IPS-20b (cell line): ENCODE measurements at regions not wholly inside any gene's neighbourhood (a gene's known extent, or its start where the extent isn't known, plus 50 kb on each side); places are given as distances from the start of the nearest gene placed in this dataset.
"Not testable (repeated sequence)": the region's sequence is repeated elsewhere in the genome, so short reads cannot be mapped to it uniquely, and the experiment has no call there.

Experiments used
- H3K27ac ChIP-seq: one replicate; pipeline ENCODE4 v1.5.1; 2013; ENCODE audit warnings: low read length
- H3K27me3 ChIP-seq: 2 replicates; pipeline ENCODE4 v1.6.1; 2013; ENCODE audit warnings: mild to moderate bottlenecking, low read length, inconsistent platforms; ENCODE audit not compliant: insufficient read depth
- H3K36me3 ChIP-seq: 2 replicates; pipeline ENCODE4 v1.6.1; 2013; ENCODE audit warnings: low read depth, mild to moderate bottlenecking, inconsistent platforms, low read length, moderate library complexity; ENCODE audit not compliant: insufficient read depth
- H3K4me1 ChIP-seq: 2 replicates; pipeline ENCODE4 v1.6.1; 2013; ENCODE audit warnings: mild to moderate bottlenecking, control low read depth, inconsistent platforms, low read length, moderate library complexity; ENCODE audit not compliant: insufficient read depth
- H3K4me3 ChIP-seq: 2 replicates; pipeline ENCODE4 v1.5.1; 2013; ENCODE audit warnings: mild to moderate bottlenecking, low read length, inconsistent platforms
- H3K9ac ChIP-seq: 2 replicates; pipeline ENCODE4 v1.6.1; 2013; ENCODE audit warnings: low read depth, mild to moderate bottlenecking, inconsistent platforms, low read length, moderate library complexity
- H3K9me3 ChIP-seq: 2 replicates; pipeline ENCODE4 v1.6.1; 2013; ENCODE audit warnings: mild to moderate bottlenecking, low read depth, low read length, inconsistent platforms; ENCODE audit not compliant: insufficient read depth

DNA sequence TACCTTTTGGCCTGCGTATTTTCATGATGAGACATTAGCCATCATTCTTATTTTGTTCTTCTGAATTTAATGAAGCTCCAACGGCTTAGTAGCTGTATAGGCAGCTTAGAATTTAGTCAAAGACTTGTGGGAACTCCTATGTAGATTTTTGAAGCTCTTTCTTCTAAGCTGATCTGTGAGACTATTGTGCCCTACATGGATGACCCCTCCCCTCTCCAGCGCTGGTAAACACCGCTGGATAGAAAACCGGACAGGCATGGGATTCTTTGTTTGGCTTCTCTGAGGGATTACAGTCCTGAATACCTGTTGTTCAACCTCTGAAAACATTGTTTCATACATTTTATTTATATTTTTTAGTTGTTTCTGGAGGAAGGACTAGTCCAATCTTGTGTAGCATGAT lies 1353.4 kb downstream of the GRIK2 start:
- H3K27ac ChIP-seq = no peak overlapping the region
- no peak overlapping the region for H3K9ac ChIP-seq
- H3K4me3 ChIP-seq = no peak overlapping the region
- H3K9me3 ChIP-seq = no peaks in the 10 kb centered on the region
- H3K4me1 ChIP-seq = peaks cover 14% of the 10 kb centered on the region
- no peaks in the 10 kb centered on the region for H3K36me3 ChIP-seq
- H3K27me3 ChIP-seq = no peaks in the 10 kb centered on the region

DNA sequence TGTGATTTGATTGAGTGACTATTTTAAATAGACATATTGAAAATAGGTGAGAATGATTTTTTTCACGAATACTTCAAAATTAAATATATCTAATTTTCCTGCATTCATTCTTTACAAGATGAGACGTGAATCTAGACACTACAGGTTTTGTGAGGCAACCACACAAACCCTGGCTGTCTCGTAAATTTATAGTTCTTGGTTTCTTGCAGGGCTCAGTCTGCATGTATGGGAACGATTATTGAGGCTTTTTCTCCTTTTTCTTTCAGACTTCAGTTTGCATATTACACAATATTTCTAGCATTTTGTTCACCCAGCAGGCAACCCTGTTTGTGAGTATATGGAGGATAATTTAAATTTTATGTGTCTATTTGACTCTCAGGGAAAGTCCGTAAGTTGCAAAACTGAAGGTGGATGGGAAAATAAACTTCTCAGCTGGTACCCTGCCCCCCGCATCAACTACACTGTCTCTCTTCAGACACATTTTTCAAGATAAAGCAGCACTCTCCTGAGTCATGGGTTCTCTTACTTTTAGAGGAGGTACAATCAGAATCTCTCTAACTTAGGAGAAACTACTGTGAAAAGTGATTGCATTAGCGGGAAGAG lies 1349.3 kb downstream of the GRIK2 start:
- no peaks in the 10 kb centered on the region for H3K27me3 ChIP-seq
- no peaks in the 10 kb centered on the region for H3K36me3 ChIP-seq
- no peak overlapping the region for H3K4me3 ChIP-seq
- H3K9ac ChIP-seq = no peak overlapping the region; the same call in 1 of the 2 replicates
- no peak overlapping the region for H3K27ac ChIP-seq
- H3K9me3 ChIP-seq = no peaks in the 10 kb centered on the region
- H3K4me1 ChIP-seq = peaks cover 19% of the 10 kb centered on the region

DNA sequence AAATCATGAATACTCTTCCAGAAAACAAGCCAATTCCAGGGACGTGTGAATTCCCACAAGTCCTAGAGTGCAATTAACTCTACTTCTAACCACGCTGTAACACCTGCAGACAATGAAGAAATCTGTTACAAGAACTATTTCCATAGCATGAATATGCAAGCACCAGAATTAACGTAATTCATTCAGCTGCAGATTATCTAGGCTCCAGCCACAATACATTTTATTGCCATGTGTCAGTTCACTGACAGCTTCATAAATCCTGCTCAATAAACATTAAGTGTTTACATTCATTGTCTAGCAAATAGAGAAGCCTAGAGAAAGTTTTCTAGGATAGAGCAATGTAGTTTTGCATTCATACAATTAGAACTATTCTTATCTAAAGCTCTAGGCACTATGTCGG lies 1348.5 kb downstream of the GRIK2 start:
- H3K36me3 ChIP-seq = no peaks in the 10 kb centered on the region
- H3K9me3 ChIP-seq = no peaks in the 10 kb centered on the region
- peaks cover 19% of the 10 kb centered on the region for H3K4me1 ChIP-seq
- H3K4me3 ChIP-seq = no peak overlapping the region
- no peak overlapping the region for H3K27ac ChIP-seq
- no peak overlapping the region for H3K9ac ChIP-seq
- no peaks in the 10 kb centered on the region for H3K27me3 ChIP-seq

DNA sequence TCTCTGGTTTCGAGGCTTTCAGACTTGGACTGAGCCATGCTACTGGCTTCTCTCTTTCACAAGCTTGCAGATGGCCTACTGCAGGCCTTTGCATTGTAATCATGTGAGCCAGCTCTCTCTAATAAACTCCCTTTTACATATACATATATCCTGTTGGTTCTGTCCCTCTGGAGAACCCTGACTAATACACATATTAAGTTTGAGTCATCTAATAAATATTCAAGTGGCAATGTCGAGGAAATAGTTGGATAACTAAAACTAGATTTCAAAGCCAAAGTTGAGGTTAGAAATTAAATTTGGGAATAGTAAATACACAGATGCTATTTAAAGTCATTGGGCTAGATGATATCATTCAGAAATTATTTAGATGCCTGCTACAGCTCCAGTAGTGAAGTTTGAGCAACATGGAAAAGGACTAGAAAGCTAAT lies 1343.4 kb downstream of the GRIK2 start:
- no peak overlapping the region for H3K9ac ChIP-seq
- no peak overlapping the region for H3K4me3 ChIP-seq
- H3K4me1 ChIP-seq = peaks cover 5% of the 10 kb centered on the region
- H3K9me3 ChIP-seq = no peaks in the 10 kb centered on the region
- no peaks in the 10 kb centered on the region for H3K36me3 ChIP-seq
- no peaks in the 10 kb centered on the region for H3K27me3 ChIP-seq
- H3K27ac ChIP-seq = no peak overlapping the region

DNA sequence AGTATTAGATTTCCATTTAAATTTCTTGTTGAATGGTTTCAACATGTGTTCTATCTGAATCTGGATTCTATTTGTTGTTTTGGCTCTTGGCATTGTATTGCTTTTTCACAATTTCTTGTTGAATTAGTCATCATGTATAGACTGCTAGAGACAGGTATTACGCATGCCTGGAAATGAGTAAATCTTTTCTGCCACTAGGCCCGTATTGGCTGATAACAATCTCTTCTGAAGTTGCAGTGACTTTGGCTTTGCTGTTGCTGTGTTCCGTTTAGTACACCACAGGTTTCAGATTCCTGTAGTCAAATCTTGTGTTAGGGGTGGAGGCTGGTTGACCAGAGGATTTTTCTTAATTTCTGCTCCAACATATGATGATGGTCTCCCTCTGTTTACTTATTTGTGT lies 1339.4 kb downstream of the GRIK2 start:
- Histone ChIP-seq H3K27me3 (no peaks in the 10 kb centered on the region), H3K36me3 (no peaks in the 10 kb centered on the region), H3K4me3 (no peak overlapping the region), H3K4me1 (no peaks in the 10 kb centered on the region; the same call in 1 of the 2 replicates), H3K27ac (no peak overlapping the region), H3K9ac (no peak overlapping the region), H3K9me3 (no peaks in the 10 kb centered on the region)

DNA sequence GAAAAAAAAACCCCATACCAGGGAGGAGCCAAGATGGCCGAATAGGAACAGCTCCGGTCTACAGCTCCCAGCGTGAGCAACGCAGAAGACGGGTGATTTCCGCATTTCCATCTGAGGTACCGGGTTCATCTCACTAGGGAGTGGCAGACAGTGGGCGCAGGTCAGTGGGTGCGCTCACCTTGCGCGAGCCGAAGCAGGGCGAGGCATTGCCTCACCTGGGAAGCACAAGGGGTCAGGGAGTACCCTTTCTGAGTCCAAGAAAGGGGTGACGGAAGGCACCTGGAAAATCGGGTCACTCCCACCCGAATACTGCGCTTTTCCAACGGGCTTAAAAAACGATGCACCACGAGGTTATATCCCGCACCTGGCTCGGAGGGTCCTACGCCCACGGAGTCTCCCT lies 1328.6 kb downstream of the GRIK2 start:
- not testable (repeated sequence) for H3K9me3 ChIP-seq, H3K4me1 ChIP-seq, H3K36me3 ChIP-seq, H3K27me3 ChIP-seq, H3K27ac ChIP-seq, H3K9ac ChIP-seq, H3K4me3 ChIP-seq

DNA sequence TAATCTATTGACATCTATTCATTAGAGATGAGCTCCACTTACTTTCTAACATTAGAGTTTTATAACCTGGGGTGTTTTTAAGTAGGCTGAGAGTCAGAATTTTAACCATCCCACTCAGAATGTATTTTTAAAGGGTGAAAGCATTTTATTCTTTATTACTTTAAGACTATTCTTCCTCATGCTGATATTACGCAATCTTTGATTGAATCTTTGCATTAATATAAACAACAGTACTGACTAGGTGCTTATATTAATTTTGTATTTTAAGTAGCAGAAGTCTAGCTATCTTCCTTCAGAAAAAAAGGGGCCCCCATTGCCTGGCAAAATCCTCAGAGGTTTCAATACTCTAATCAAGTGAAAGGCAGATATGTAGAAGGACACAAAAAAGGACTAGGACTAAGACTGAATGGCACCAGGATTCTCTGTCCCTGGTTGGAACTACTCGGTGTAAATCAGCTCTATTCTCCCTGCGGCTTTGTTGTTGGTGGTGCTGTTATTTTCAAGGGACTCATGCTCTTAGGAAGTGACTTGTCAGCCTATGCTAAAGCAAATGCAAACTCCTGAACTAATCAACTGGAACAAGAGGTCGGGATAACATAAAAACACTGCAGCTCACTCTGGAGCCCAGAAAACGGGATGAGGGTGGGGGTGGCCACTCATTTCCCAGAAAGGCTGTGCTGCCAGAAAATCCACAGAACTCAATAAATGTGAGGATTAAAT lies 1324.4 kb downstream of the GRIK2 start:
- Histone ChIP-seq H3K4me3 (no peak overlapping the region), H3K36me3 (no peaks in the 10 kb centered on the region), H3K4me1 (0 out of 2 replicates have a peak, but pooled peaks cover 4% of the 10 kb centered on the region), H3K27ac (no peak overlapping the region), H3K9ac (no peak overlapping the region), H3K27me3 (no peaks in the 10 kb centered on the region), H3K9me3 (no peaks in the 10 kb centered on the region)

DNA sequence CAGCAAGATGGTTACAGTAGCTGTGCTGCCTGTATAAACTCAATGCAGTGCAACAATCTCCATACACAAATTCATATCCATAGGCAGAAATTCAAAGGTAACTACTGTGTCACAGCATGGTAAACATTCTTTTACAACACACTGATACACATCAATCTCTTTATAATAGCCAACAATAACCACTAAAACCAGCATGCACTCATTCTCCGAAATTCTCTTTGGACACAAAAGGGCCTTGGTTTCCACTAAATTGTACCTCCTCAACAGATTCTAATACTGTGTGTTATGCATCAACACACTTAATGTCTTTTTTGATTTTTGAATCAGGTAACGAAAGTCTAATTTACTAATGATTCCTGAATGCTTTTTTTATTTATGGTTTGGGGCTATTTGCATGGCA lies 1323.7 kb downstream of the GRIK2 start:
- Histone ChIP-seq H3K9me3 (no peaks in the 10 kb centered on the region), H3K27ac (no peak overlapping the region), H3K36me3 (no peaks in the 10 kb centered on the region)

DNA sequence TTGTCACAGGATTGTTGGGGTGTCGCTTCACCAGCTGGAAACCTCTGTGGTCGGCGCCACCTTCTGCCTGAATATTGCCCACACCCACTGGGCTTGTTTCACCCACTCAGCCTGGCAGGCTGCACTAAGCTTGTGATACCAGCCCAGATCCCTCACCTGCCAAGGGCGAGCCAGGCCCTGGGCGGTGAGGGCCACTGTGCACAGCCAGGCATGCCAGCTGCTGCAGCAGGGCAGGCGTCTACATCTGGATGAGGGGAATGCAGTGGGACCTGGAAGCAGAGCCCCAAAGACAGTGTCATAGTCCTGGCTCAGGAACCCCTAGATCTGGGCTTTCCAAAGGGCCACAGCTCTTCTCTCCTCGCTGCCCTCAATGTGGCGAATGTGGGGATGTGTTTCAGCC lies 1307.5 kb downstream of the GRIK2 start:
- Histone ChIP-seq H3K4me3 (no peak overlapping the region), H3K36me3 (no peaks in the 10 kb centered on the region), H3K4me1 (no peaks in the 10 kb centered on the region), H3K9ac (no peak overlapping the region), H3K9me3 (no peaks in the 10 kb centered on the region), H3K27ac (no peak overlapping the region), H3K27me3 (no peaks in the 10 kb centered on the region)

More for the DNA sequence above, 1323.7 kb downstream of the GRIK2 start:
- Histone ChIP-seq H3K4me3 (no peak overlapping the region), H3K9ac (no peak overlapping the region), H3K4me1 (0 out of 2 replicates have a peak, but pooled peaks cover 4% of the 10 kb centered on the region), H3K27me3 (no peaks in the 10 kb centered on the region)

DNA sequence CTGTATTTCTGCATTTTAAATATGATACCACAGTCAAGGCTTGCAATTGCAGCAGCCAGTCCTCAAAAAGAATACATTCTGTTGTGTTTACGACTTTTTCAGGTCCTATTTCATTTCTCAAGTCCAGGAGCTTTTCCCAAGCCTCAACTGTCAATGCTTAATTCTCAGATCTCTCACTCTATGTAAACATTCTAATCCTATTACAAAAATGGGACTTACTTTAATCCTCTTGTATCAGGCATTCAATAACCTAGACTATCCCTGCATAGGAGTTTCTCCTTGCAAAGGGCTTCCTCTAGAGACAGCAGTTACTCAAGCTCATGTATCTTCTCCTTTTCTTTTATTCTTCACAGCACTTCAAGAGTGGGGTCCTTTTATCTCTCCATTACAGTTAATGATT lies 1293.0 kb downstream of the GRIK2 start:
- no peak overlapping the region for H3K9ac ChIP-seq
- no peak overlapping the region for H3K4me3 ChIP-seq
- no peaks in the 10 kb centered on the region for H3K27me3 ChIP-seq
- H3K4me1 ChIP-seq = no peaks in the 10 kb centered on the region
- no peaks in the 10 kb centered on the region for H3K36me3 ChIP-seq
- H3K27ac ChIP-seq = no peak overlapping the region
- H3K9me3 ChIP-seq = no peaks in the 10 kb centered on the region

DNA sequence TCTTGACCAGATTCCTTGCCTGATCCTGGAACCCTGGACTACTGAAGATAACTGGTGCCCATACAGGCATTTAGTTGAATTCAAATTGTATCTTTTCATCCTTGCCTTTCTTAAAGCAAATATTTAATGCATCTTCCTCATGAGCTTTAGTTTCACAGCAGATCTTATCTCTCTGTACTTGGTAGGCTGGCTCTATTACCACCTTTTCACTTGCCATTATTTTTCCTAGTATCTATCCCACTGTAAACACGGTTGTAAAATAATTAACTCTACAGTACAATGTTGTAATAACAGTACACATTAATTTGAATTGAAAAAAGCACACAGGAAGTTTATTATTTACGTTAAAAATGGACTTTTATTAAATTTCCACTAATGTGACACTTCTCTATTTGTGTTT lies 1286.9 kb downstream of the GRIK2 start:
- no peaks in the 10 kb centered on the region for H3K36me3 ChIP-seq
- no peak overlapping the region for H3K4me3 ChIP-seq
- no peak overlapping the region for H3K9ac ChIP-seq
- no peaks in the 10 kb centered on the region for H3K4me1 ChIP-seq
- no peaks in the 10 kb centered on the region for H3K9me3 ChIP-seq
- H3K27ac ChIP-seq = no peak overlapping the region
- no peaks in the 10 kb centered on the region for H3K27me3 ChIP-seq

DNA sequence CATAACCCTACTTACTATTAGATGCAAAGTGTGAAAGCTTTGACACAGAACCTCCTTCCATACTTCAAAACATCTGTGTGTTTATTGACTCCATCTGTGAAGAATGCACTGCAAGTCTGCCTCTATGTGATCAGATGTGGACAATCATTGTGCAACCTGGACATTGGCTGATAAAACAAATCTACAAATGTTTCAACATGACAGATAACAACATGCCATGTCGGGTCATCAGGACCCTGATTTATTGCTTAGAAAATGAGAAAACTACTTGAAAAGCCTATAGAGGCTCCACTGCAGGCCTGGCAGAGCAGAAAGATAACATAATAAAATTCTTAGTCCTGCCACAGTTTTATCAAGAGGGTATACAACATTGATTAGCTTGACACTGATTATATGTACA lies 1286.4 kb downstream of the GRIK2 start:
- Histone ChIP-seq H3K9ac (no peak overlapping the region), H3K4me1 (no peaks in the 10 kb centered on the region), H3K27me3 (no peaks in the 10 kb centered on the region), H3K36me3 (no peaks in the 10 kb centered on the region), H3K27ac (no peak overlapping the region), H3K4me3 (no peak overlapping the region), H3K9me3 (no peaks in the 10 kb centered on the region)
